Erythroblast (primary cell): ENCODE measurements at regions not wholly inside any gene's neighbourhood (a gene's known extent, or its start where the extent isn't known, plus 50 kb on each side); places are given as distances from the start of the nearest gene placed in this dataset.

ENCODE experiments used
- GATA1 ChIP-seq: IDR thresholded peaks from 2 replicates; pipeline ENCODE4 v1.6.1; 2011; ENCODE audit warnings: low read depth, mild to moderate bottlenecking, control low read depth, low read length, moderate library complexity
- POLR2A ChIP-seq: IDR thresholded peaks from 2 replicates; pipeline ENCODE4 v1.6.1; 2011; ENCODE audit warnings: mild to moderate bottlenecking, low read length

DNA sequence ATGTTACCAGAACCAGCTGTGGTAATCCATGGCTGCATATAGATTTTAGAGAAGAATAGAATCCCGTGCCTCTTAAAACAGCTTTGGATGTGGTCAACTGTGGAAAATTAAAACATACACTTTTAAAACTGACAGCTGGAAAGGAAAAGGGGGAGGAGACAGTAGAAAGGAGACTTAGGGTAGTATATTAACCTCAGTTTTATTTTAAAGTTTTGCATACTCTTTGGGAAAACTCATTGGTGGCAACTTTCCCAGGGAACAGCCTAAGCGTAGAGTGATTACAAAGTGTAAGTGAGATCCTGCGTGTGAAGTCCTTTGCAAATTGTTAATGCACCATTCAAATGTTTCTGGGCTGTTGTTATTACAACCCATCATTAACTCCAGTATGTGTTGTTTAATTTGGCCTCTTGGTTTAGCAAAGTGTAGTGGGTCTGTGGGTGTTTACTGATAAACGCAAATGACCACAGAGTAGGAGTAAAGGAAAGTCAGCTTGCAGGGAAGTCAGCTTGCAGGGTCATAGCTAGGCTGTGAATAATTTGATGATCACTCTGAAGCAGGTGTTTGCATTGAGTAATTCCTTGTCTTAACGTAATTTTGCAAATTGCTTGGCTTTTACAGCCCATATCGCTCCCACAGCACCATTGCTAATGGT lies 88.0 kb upstream of the DBX1 start:
- TF ChIP-seq POLR2A (no peak), GATA1 (no peak)
